GM03348 (cell line): ENCODE measurements at regions not wholly inside any gene's neighbourhood (a gene's known extent, or its start where the extent isn't known, plus 50 kb on each side); places are given as distances from the start of the nearest gene placed in this dataset.

ENCODE experiments used
- DNase-seq: peaks from one replicate; pipeline ENCODE4 v3.0.0; 2012; ENCODE audit warnings: low spot score

GRCh38 chr6:163806755-163807499 lies 392.4 kb downstream of the QKI start:
- peak; percentile 45 for DNase-seq

GRCh38 chr6:163804991-163805390 lies 390.5 kb downstream of the QKI start:
- no peak for DNase-seq

- DNase-seq = no peak
Measured at GRCh38 chr6:163802267-163802666, 387.7 kb downstream of the QKI start.

- no peak for DNase-seq
Measured at GRCh38 chr6:163797296-163797845, 382.9 kb downstream of the QKI start.

GRCh38 chr6:163793011-163793983 lies 378.8 kb downstream of the QKI start:
- peak; percentile 29 for DNase-seq

- no peak for DNase-seq
Measured at GRCh38 chr6:163790266-163790840, 375.8 kb downstream of the QKI start.

GRCh38 chr6:163789199-163789810 lies 374.8 kb downstream of the QKI start:
- DNase-seq = no peak

- no peak for DNase-seq
Measured at GRCh38 chr6:163786995-163787671, 372.6 kb downstream of the QKI start.

- DNase-seq = no peak
Measured at GRCh38 chr6:163782436-163783003, 368.0 kb downstream of the QKI start.

GRCh38 chr6:163780994-163781393 lies 366.5 kb downstream of the QKI start:
- DNase-seq = no peak

- DNase-seq = no peak
Measured at GRCh38 chr6:163779727-163780284, 365.3 kb downstream of the QKI start.

GRCh38 chr6:163777716-163778115 lies 363.2 kb downstream of the QKI start:
- DNase-seq = no peak

GRCh38 chr6:163776906-163777686 lies 362.6 kb downstream of the QKI start:
- no peak for DNase-seq

- no peak for DNase-seq
Measured at GRCh38 chr6:163776196-163776905, 361.8 kb downstream of the QKI start.

- DNase-seq = no peak
Measured at GRCh38 chr6:163775313-163775712, 360.8 kb downstream of the QKI start.

GRCh38 chr6:163774485-163774884 lies 360.0 kb downstream of the QKI start:
- DNase-seq = no peak

GRCh38 chr6:163773646-163774045 lies 359.1 kb downstream of the QKI start:
- no peak for DNase-seq

- no peak for DNase-seq
Measured at GRCh38 chr6:163772701-163773100, 358.2 kb downstream of the QKI start.

GRCh38 chr6:163771180-163771579 lies 356.7 kb downstream of the QKI start:
- DNase-seq = no peak
